ENCODE measurements at regions not wholly inside any gene's neighbourhood (a gene's known extent, or its start where the extent isn't known, plus 50 kb on each side); places are given as distances from the start of the nearest gene placed in this dataset.

- DNase-seq = no peak
Measured at GRCh38 chr5:58099257-58099656, 360.6 kb downstream of the PLK2 start.

GRCh38 chr5:58094031-58094430 lies 365.9 kb downstream of the PLK2 start:
- no peak for DNase-seq

GRCh38 chr5:58090704-58091103 lies 369.2 kb downstream of the PLK2 start:
- DNase-seq = no peak

- DNase-seq = no peak
Measured at GRCh38 chr5:58088941-58089340, 370.9 kb downstream of the PLK2 start.

- DNase-seq = no peak
Measured at GRCh38 chr5:58087905-58088304, 372.0 kb downstream of the PLK2 start.

GRCh38 chr5:58087123-58087522 lies 372.8 kb downstream of the PLK2 start:
- DNase-seq = no peak

- DNase-seq = no peak
Measured at GRCh38 chr5:58085800-58086199, 374.1 kb downstream of the PLK2 start.

- DNase-seq = no peak
Measured at GRCh38 chr5:58081435-58081834, 378.5 kb downstream of the PLK2 start.

- no peak for DNase-seq
Measured at GRCh38 chr5:58080573-58080972, 379.3 kb downstream of the PLK2 start.

GRCh38 chr5:58077966-58078365 lies 381.9 kb downstream of the PLK2 start:
- DNase-seq = no peak

GRCh38 chr5:58077416-58077815 lies 382.5 kb downstream of the PLK2 start:
- no peak for DNase-seq

GRCh38 chr5:58076483-58077257 lies 383.2 kb downstream of the PLK2 start:
- DNase-seq = no peak

GRCh38 chr5:58075907-58076306 lies 384.0 kb downstream of the PLK2 start:
- no peak for DNase-seq

- DNase-seq = no peak
Measured at GRCh38 chr5:58074717-58075116, 385.2 kb downstream of the PLK2 start.

GRCh38 chr5:58074222-58074621 lies 385.7 kb downstream of the PLK2 start:
- DNase-seq = no peak

GRCh38 chr5:58073243-58073642 lies 386.6 kb downstream of the PLK2 start:
- DNase-seq = no peak

GRCh38 chr5:58072300-58072965 lies 387.5 kb downstream of the PLK2 start:
- DNase-seq = no peak

GRCh38 chr5:58071566-58071965 lies 388.3 kb downstream of the PLK2 start:
- no peak for DNase-seq

- no peak for DNase-seq
Measured at GRCh38 chr5:58069846-58070245, 390.0 kb downstream of the PLK2 start.

- no peak for DNase-seq
Measured at GRCh38 chr5:58069016-58069705, 390.7 kb downstream of the PLK2 start.

GRCh38 chr5:58066557-58066956 lies 393.3 kb downstream of the PLK2 start:
- no peak for DNase-seq

GRCh38 chr5:58066076-58066475 lies 393.8 kb downstream of the PLK2 start:
- DNase-seq = no peak

- no peak for DNase-seq
Measured at GRCh38 chr5:58064801-58065200, 395.1 kb downstream of the PLK2 start.

GRCh38 chr5:58060996-58061395 lies 398.9 kb downstream of the PLK2 start:
- DNase-seq = no peak
